ENCODE measurements at regions not wholly inside any gene's neighbourhood (a gene's known extent, or its start where the extent isn't known, plus 50 kb on each side); places are given as distances from the start of the nearest gene placed in this dataset.

DNA sequence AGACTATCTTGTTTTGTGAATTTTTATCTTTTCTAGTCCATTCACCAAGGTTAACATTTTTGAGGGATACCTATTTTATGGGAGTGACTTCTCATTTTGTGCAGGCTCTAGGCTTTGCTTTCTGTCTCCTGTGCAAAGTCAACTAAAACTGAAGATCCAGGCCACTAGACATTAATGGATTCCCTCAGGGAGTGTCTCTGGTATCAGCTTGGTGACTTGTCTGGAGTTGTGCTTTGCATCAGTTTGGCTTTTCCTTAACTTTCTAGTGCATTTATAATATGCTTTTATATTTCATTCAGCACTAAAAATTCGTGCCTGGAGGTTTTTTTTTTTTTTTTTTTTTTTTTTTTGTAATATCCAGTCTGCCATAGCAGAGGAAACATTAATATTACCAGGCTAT, 144.2 kb downstream of the YIPF5 start:
- H3F3A ChIP-seq (ENCODE audit: insufficient read depth, low read length, poor library complexity, severe bottlenecking): no peaks in the 10 kb centered on the region
- H3K9me2 ChIP-seq (ENCODE audit: insufficient read depth, low read length): no peaks in the 10 kb centered on the region
- no peaks in the 10 kb centered on the region for H3K27me3 ChIP-seq (ENCODE audit: insufficient read depth, low read depth, low read length)
- no peaks in the 10 kb centered on the region for H3K79me2 ChIP-seq (replicated peaks; ENCODE audit: insufficient read depth, low read length)
- no peak overlapping the region for H3K9ac ChIP-seq (ENCODE audit: low read length)
- H3K36me3 ChIP-seq (ENCODE audit: insufficient read depth, low read length): no peaks in the 10 kb centered on the region
- no peaks in the 10 kb centered on the region for H4K20me1 ChIP-seq (ENCODE audit: insufficient read depth)
- H3K9me3 ChIP-seq (ENCODE audit: low read length): no peaks in the 10 kb centered on the region
- no peak overlapping the region for H3K27ac ChIP-seq (ENCODE audit: low read length)
- no peak overlapping the region for H2AFZ ChIP-seq (ENCODE audit: low read depth, low read length)
- H3K4me3 ChIP-seq (ENCODE audit: low read length): no peak overlapping the region
- no peak for TF ChIP-seq TAF1 (IDR thresholded peaks at IDR 0.05; ENCODE audit: low read depth)
- TF ChIP-seq MXI1 (conservative IDR thresholded peaks at IDR 0.05; ENCODE audit: poor library complexity, severe bottlenecking): no peak
- TF ChIP-seq, protein P1, sequence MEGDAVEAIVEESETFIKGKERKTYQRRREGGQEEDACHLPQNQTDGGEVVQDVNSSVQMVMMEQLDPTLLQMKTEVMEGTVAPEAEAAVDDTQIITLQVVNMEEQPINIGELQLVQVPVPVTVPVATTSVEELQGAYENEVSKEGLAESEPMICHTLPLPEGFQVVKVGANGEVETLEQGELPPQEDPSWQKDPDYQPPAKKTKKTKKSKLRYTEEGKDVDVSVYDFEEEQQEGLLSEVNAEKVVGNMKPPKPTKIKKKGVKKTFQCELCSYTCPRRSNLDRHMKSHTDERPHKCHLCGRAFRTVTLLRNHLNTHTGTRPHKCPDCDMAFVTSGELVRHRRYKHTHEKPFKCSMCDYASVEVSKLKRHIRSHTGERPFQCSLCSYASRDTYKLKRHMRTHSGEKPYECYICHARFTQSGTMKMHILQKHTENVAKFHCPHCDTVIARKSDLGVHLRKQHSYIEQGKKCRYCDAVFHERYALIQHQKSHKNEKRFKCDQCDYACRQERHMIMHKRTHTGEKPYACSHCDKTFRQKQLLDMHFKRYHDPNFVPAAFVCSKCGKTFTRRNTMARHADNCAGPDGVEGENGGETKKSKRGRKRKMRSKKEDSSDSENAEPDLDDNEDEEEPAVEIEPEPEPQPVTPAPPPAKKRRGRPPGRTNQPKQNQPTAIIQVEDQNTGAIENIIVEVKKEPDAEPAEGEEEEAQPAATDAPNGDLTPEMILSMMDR (IDR thresholded peaks at IDR 0.05; ENCODE audit: poor library complexity, severe bottlenecking): no peak
- TF ChIP-seq SMC3 (conservative IDR thresholded peaks at IDR 0.05; ENCODE audit: poor library complexity): no peak
- TF ChIP-seq EP300 (conservative IDR thresholded peaks at IDR 0.05; ENCODE audit: poor library complexity, severe bottlenecking): no peak
- no peak for TF ChIP-seq EZH2 (IDR thresholded peaks at IDR 0.05; ENCODE audit: borderline replicate concordance, insufficient read depth, low read length, poor library complexity, severe bottlenecking)
- no peak for TF ChIP-seq RAD21 (conservative IDR thresholded peaks at IDR 0.05)
- H3K4me2 ChIP-seq (ENCODE audit: low read length): no peak overlapping the region

DNA sequence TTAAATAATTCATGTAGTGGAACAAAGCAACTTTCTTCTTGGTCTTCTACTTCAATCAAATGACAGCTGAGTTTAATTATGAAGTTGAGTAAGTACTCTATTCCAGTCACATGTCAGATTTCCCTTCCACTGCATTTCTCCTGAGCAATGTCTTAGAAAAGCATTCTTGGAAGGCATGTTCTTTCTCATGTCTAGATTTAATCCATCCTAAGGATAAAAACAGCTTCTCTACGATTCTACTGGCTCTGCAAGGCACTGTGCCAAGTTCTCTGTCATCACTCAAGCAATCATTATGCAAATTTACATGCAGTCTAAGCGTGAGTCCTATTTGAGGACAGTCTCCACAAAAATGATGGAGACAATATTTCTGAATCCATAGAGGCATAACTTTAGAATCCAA, 142.4 kb downstream of the YIPF5 start:
- Histone ChIP-seq H3K4me2 (ENCODE audit: low read length) (no peak overlapping the region), H3K4me3 (ENCODE audit: low read length) (no peak overlapping the region), H2AFZ (ENCODE audit: low read depth, low read length) (no peak overlapping the region)

More for the DNA sequence above, 142.4 kb downstream of the YIPF5 start:
- no peaks in the 10 kb centered on the region for H3K27me3 ChIP-seq (ENCODE audit: insufficient read depth, low read depth, low read length)
- no peaks in the 10 kb centered on the region for H3F3A ChIP-seq (ENCODE audit: insufficient read depth, low read length, poor library complexity, severe bottlenecking)
- H3K79me2 ChIP-seq (replicated peaks; ENCODE audit: insufficient read depth, low read length): no peaks in the 10 kb centered on the region
- no peaks in the 10 kb centered on the region for H3K9me2 ChIP-seq (ENCODE audit: insufficient read depth, low read length)
- TF ChIP-seq SMC3 (conservative IDR thresholded peaks at IDR 0.05; ENCODE audit: poor library complexity) (no peak), RAD21 (conservative IDR thresholded peaks at IDR 0.05) (no peak), EZH2 (IDR thresholded peaks at IDR 0.05; ENCODE audit: borderline replicate concordance, insufficient read depth, low read length, poor library complexity, severe bottlenecking) (no peak), EP300 (conservative IDR thresholded peaks at IDR 0.05; ENCODE audit: poor library complexity, severe bottlenecking) (no peak), TAF1 (IDR thresholded peaks at IDR 0.05; ENCODE audit: low read depth) (no peak), MXI1 (conservative IDR thresholded peaks at IDR 0.05; ENCODE audit: poor library complexity, severe bottlenecking) (no peak), POLR2AphosphoS5 (IDR thresholded peaks at IDR 0.05) (no peak)
- TF ChIP-seq, protein P2, sequence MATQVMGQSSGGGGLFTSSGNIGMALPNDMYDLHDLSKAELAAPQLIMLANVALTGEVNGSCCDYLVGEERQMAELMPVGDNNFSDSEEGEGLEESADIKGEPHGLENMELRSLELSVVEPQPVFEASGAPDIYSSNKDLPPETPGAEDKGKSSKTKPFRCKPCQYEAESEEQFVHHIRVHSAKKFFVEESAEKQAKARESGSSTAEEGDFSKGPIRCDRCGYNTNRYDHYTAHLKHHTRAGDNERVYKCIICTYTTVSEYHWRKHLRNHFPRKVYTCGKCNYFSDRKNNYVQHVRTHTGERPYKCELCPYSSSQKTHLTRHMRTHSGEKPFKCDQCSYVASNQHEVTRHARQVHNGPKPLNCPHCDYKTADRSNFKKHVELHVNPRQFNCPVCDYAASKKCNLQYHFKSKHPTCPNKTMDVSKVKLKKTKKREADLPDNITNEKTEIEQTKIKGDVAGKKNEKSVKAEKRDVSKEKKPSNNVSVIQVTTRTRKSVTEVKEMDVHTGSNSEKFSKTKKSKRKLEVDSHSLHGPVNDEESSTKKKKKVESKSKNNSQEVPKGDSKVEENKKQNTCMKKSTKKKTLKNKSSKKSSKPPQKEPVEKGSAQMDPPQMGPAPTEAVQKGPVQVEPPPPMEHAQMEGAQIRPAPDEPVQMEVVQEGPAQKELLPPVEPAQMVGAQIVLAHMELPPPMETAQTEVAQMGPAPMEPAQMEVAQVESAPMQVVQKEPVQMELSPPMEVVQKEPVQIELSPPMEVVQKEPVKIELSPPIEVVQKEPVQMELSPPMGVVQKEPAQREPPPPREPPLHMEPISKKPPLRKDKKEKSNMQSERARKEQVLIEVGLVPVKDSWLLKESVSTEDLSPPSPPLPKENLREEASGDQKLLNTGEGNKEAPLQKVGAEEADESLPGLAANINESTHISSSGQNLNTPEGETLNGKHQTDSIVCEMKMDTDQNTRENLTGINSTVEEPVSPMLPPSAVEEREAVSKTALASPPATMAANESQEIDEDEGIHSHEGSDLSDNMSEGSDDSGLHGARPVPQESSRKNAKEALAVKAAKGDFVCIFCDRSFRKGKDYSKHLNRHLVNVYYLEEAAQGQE (IDR thresholded peaks at IDR 0.05; ENCODE audit: borderline replicate concordance): no peak
- TF ChIP-seq, protein P1 (IDR thresholded peaks at IDR 0.05; ENCODE audit: poor library complexity, severe bottlenecking): no peak
- no peak overlapping the region for H3K9ac ChIP-seq (ENCODE audit: low read length)
- H3K36me3 ChIP-seq (ENCODE audit: insufficient read depth, low read length): no peaks in the 10 kb centered on the region
- H3K27ac ChIP-seq (ENCODE audit: low read length): no peak overlapping the region
- H3K9me3 ChIP-seq (ENCODE audit: low read length): no peaks in the 10 kb centered on the region
- H4K20me1 ChIP-seq (ENCODE audit: insufficient read depth): no peaks in the 10 kb centered on the region

Measured in neural cell (in vitro differentiated cells).